H9 (cell line): ENCODE measurements at regions not wholly inside any gene's neighbourhood (a gene's known extent, or its start where the extent isn't known, plus 50 kb on each side); places are given as distances from the start of the nearest gene placed in this dataset.

ENCODE experiments used
- DNase-seq: peaks from one replicate; pipeline ENCODE4 v3.0.0-alpha.2; 2017
- H2AFZ ChIP-seq: one replicate; pipeline ENCODE4 v1.6.1; 2013; ENCODE audit warnings: mild to moderate bottlenecking, low read length, control low read depth, moderate library complexity
- H2AK5ac ChIP-seq: 2 replicates; pipeline ENCODE4 v1.6.1; 2013; ENCODE audit warnings: low read length, control low read depth, mixed read lengths; ENCODE audit not compliant: insufficient read length
- H2BK120ac ChIP-seq: one replicate; pipeline ENCODE4 v1.6.1; 2013; ENCODE audit warnings: low read depth, mild to moderate bottlenecking, low read length, control low read depth, inconsistent platforms; ENCODE audit not compliant: poor library complexity, severe bottlenecking
- H2BK12ac ChIP-seq: 2 replicates; pipeline ENCODE4 v1.6.1; 2013; ENCODE audit warnings: low read length, control low read depth, mixed read lengths, low read depth; ENCODE audit not compliant: insufficient read length
- H2BK15ac ChIP-seq: 2 replicates; pipeline ENCODE4 v1.6.1; 2013; ENCODE audit warnings: low read depth, low read length, control low read depth
- H2BK20ac ChIP-seq: one replicate; pipeline ENCODE4 v1.6.1; 2013; ENCODE audit warnings: low read depth, mild to moderate bottlenecking, low read length, control low read depth, inconsistent platforms; ENCODE audit not compliant: poor library complexity, severe bottlenecking
- H2BK5ac ChIP-seq: 2 replicates; pipeline ENCODE4 v1.6.1; 2013; ENCODE audit warnings: low read length, control low read depth, mixed read lengths; ENCODE audit not compliant: insufficient read length
- H3K14ac ChIP-seq: 2 replicates; pipeline ENCODE4 v1.6.1; 2013; ENCODE audit warnings: low read length, control low read depth; ENCODE audit not compliant: insufficient read depth
- H3K18ac ChIP-seq: 2 replicates; pipeline ENCODE4 v1.6.1; 2013; ENCODE audit warnings: low read depth, mild to moderate bottlenecking, mixed read lengths, low read length, control low read depth; ENCODE audit not compliant: insufficient read length
- H3K23ac ChIP-seq: 2 replicates; pipeline ENCODE4 v1.6.1; 2013; ENCODE audit warnings: low read length, control low read depth, mixed read lengths, low read depth; ENCODE audit not compliant: insufficient read length
- H3K23me2 ChIP-seq: 2 replicates; pipeline ENCODE4 v1.6.1; 2013; ENCODE audit warnings: low read depth, mild to moderate bottlenecking, mixed read lengths, low read length, control low read depth; ENCODE audit not compliant: insufficient read length, poor library complexity, severe bottlenecking
- H3K27ac ChIP-seq: 2 replicates; pipeline ENCODE4 v1.5.1; 2013; ENCODE audit warnings: low read length, control low read depth, mixed read lengths, low read depth; ENCODE audit not compliant: insufficient read length
- H3K27me3 ChIP-seq: 2 replicates; pipeline ENCODE4 v1.6.1; 2013; ENCODE audit warnings: low read length, control low read depth, inconsistent platforms; ENCODE audit not compliant: insufficient read depth
- H3K4ac ChIP-seq: 2 replicates; pipeline ENCODE4 v1.6.1; 2013; ENCODE audit warnings: low read depth, mild to moderate bottlenecking, control low read depth, inconsistent platforms, low read length, moderate library complexity
- H3K4me1 ChIP-seq: 2 replicates; pipeline ENCODE4 v1.6.1; 2013; ENCODE audit warnings: low read length, control low read depth, inconsistent platforms; ENCODE audit not compliant: insufficient read depth
- H3K4me2 ChIP-seq: 2 replicates; pipeline ENCODE4 v1.6.1; 2013; ENCODE audit warnings: low read length, control low read depth, mixed read lengths; ENCODE audit not compliant: insufficient read length, insufficient read depth
- H3K56ac ChIP-seq: 2 replicates; pipeline ENCODE4 v1.6.1; 2013; ENCODE audit warnings: low read depth, mild to moderate bottlenecking, mixed read lengths, low read length, control low read depth; ENCODE audit not compliant: insufficient read length
- H3K79me1 ChIP-seq: 2 replicates; pipeline ENCODE4 v1.6.1; 2013; ENCODE audit warnings: low read depth, mild to moderate bottlenecking, moderate library complexity, low read length, control low read depth, inconsistent platforms; ENCODE audit not compliant: insufficient read depth, poor library complexity, severe bottlenecking
- H3K79me2 ChIP-seq: 2 replicates; pipeline ENCODE4 v1.6.1; 2013; ENCODE audit warnings: low read length, control low read depth, inconsistent platforms; ENCODE audit not compliant: insufficient read depth
- H3K9ac ChIP-seq: 2 replicates; pipeline ENCODE4 v1.6.1; 2013; ENCODE audit warnings: low read length, control low read depth, mixed read lengths; ENCODE audit not compliant: insufficient read length; ENCODE audit errors: extremely low read depth
- H3K9me3 ChIP-seq: one replicate; pipeline ENCODE4 v1.6.1; 2013; ENCODE audit warnings: low read depth, low read length, inconsistent platforms; ENCODE audit not compliant: control insufficient read depth
- H3T11ph ChIP-seq: one replicate; pipeline ENCODE4 v1.6.1; 2013; ENCODE audit warnings: mild to moderate bottlenecking, low read length, control low read depth, inconsistent platforms
- H4K20me1 ChIP-seq: one replicate; pipeline ENCODE4 v1.6.1; 2013; ENCODE audit not compliant: control insufficient read depth, insufficient read length, insufficient read depth
- H4K5ac ChIP-seq: 2 replicates; pipeline ENCODE4 v1.6.1; 2013; ENCODE audit warnings: low read depth, mild to moderate bottlenecking, mixed read lengths, low read length, control low read depth; ENCODE audit not compliant: insufficient read length
- H4K8ac ChIP-seq: replicated peaks from 2 replicates; pipeline ENCODE4 v1.6.1; 2013; ENCODE audit warnings: low read length, control low read depth, mixed read lengths, low read depth; ENCODE audit not compliant: insufficient read length
- H4K91ac ChIP-seq: 2 replicates; pipeline ENCODE4 v1.6.1; 2013; ENCODE audit warnings: low read depth, mild to moderate bottlenecking, moderate library complexity, mixed read lengths, low read length, control low read depth; ENCODE audit not compliant: insufficient read length
- H3K27ac Mint-ChIP-seq, 3 experiments: 2 replicates in 2 of 3; 3 replicates in 1 of 3; pipeline ENCODE4 v1.8.0; 2020 to 2021; ENCODE audit warnings: mixed read lengths in 3 of 3, mild to moderate bottlenecking in 1 of 3, moderate library complexity in 1 of 3
- H3K27me3 Mint-ChIP-seq: 2 replicates; pipeline ENCODE4 v1.8.0; 2021; ENCODE audit warnings: low read depth, mild to moderate bottlenecking, moderate library complexity, mixed read lengths
- H3K36me3 Mint-ChIP-seq, 3 experiments: 2 replicates in 2 of 3; 3 replicates in 1 of 3; pipeline ENCODE4 v1.8.0; 2020 to 2021; ENCODE audit warnings: low read depth in 3 of 3, mixed read lengths in 3 of 3; ENCODE audit not compliant: insufficient read depth in 1 of 3
- H3K4me1 Mint-ChIP-seq, 2 experiments: 2 replicates each; pipeline ENCODE4 v1.8.0; 2020; ENCODE audit warnings: mixed read lengths in 2 of 2
- H3K4me3 Mint-ChIP-seq, 2 experiments: 2 replicates in 1 of 2; 3 replicates in 1 of 2; pipeline ENCODE4 v1.8.0; 2020 to 2021; ENCODE audit warnings: mild to moderate bottlenecking in 2 of 2, mixed read lengths in 2 of 2, moderate library complexity in 1 of 2
- H3K9me3 Mint-ChIP-seq, 2 experiments: 2 replicates in 1 of 2; 3 replicates in 1 of 2; pipeline ENCODE4 v1.8.0; 2020; ENCODE audit warnings: mild to moderate bottlenecking in 2 of 2, mixed read lengths in 2 of 2, moderate library complexity in 1 of 2
- CTCF ChIP-seq: fragments of 200-600 bp; sonication (generic); conservative IDR thresholded peaks from 3 replicates; pipeline ENCODE4 v1.8.0; 2021; ENCODE audit warnings: antibody characterized with exemption, mild to moderate bottlenecking
- WGBS: extraction: QIAGEN DNeasy Blood & Tissue Kit; methylation state at CpG from one replicate; pipeline ENCODE4 v1.1.7; 2013; ENCODE audit warnings: missing lambda C conversion rate, low lambda C conversion rate, mixed read lengths; ENCODE audit not compliant: insufficient read length; ENCODE audit errors: extremely low coverage; 5-methylcytosine and 5-hydroxymethylcytosine counted together

- H3K23ac ChIP-seq, result no peak overlapping the region
- Mint-ChIP-seq H3K27ac (no peak overlapping the region), H3K4me3 (no peak overlapping the region), H3K27me3 (no peaks in the 10 kb centered on the region), H3K9me3 (peaks cover 4 to 8% of the 10 kb centered on the region in 2 experiments; a peak in 3 of 5 replicates), H3K4me1 (peaks cover 4 to 5% of the 10 kb centered on the region in 2 experiments; a peak in 2 of 4 replicates), H3K36me3 (peaks cover 4 to 8% (median 5%) of the 10 kb centered on the region in 3 experiments; a peak in 3 of 7 replicates)
- no peak overlapping the region for H2BK15ac ChIP-seq
- H2BK12ac ChIP-seq, result no peak overlapping the region
- H2AFZ ChIP-seq, result no peak overlapping the region
- no peak for TF ChIP-seq CTCF
- H2BK120ac ChIP-seq, result no peak overlapping the region
- H4K20me1 ChIP-seq, result no peaks in the 10 kb centered on the region
- no peak for DNase-seq
- H3K4me2 ChIP-seq, result no peak overlapping the region
- WGBS, result no CpG with 5 or more reads among the region's 3 CpGs
- H3K18ac ChIP-seq, result no peak overlapping the region
- H3T11ph ChIP-seq, result no peak overlapping the region
- H3K27ac ChIP-seq, result no peak overlapping the region
- no peaks in the 10 kb centered on the region for H3K79me2 ChIP-seq
- H4K91ac ChIP-seq, result no peak overlapping the region
- H3K27me3 ChIP-seq, result no peaks in the 10 kb centered on the region
- no peak overlapping the region for H3K14ac ChIP-seq
- H2AK5ac ChIP-seq, result no peak overlapping the region
- no peak overlapping the region for H2BK5ac ChIP-seq
- H4K8ac ChIP-seq, result no peak overlapping the region
- H3K4ac ChIP-seq, result no peak overlapping the region
- H3K9me3 ChIP-seq, result no peaks in the 10 kb centered on the region
- no peak overlapping the region for H3K56ac ChIP-seq
- no peaks in the 10 kb centered on the region for H3K4me1 ChIP-seq
- no peak overlapping the region for H2BK20ac ChIP-seq
- H3K79me1 ChIP-seq, result no peaks in the 10 kb centered on the region
- H4K5ac ChIP-seq, result no peak overlapping the region
- no peak overlapping the region for H3K9ac ChIP-seq
- no peaks in the 10 kb centered on the region for H3K23me2 ChIP-seq
These were observed 653.4 kb upstream of the ZNF608 start for GRCh38 chr5:125399885-125400284.
